Chondrocyte (in vitro differentiated cells): ENCODE measurements at regions not wholly inside any gene's neighbourhood (a gene's known extent, or its start where the extent isn't known, plus 50 kb on each side); places are given as distances from the start of the nearest gene placed in this dataset.

Source experiments
- DNase-seq: peaks from one replicate; pipeline ENCODE4 v3.0.0; 2021; ENCODE audit warnings: mixed read lengths, low spot score
- H3K27ac Mint-ChIP-seq: one replicate; pipeline ENCODE4 v1.8.0; 2021; ENCODE audit warnings: mild to moderate bottlenecking, moderate library complexity, mixed read lengths; ENCODE audit not compliant: unreplicated experiment
- H3K27me3 Mint-ChIP-seq: 2 replicates; pipeline ENCODE4 v1.8.0; 2021; ENCODE audit warnings: low read depth, mixed read lengths
- H3K36me3 Mint-ChIP-seq: 2 replicates; pipeline ENCODE4 v1.8.0; 2021; ENCODE audit warnings: low read depth, mixed read lengths
- H3K4me1 Mint-ChIP-seq: 2 replicates; pipeline ENCODE4 v1.8.0; 2021; ENCODE audit warnings: low read depth, mild to moderate bottlenecking, mixed read lengths
- H3K4me3 Mint-ChIP-seq: one replicate; pipeline ENCODE4 v1.8.0; 2021; ENCODE audit warnings: mild to moderate bottlenecking, moderate library complexity, mixed read lengths; ENCODE audit not compliant: unreplicated experiment
- H3K9me3 Mint-ChIP-seq: 2 replicates; pipeline ENCODE4 v1.8.0; 2021; ENCODE audit warnings: low read depth, mixed read lengths
- TF ChIP-seq, protein P1 (sequence below): fragments of 200-600 bp; sonication (generic); IDR thresholded peaks from 2 replicates; pipeline ENCODE4 v1.5.0; 2021; ENCODE audit warnings: antibody characterized with exemption, mild to moderate bottlenecking, moderate library complexity

DNA sequence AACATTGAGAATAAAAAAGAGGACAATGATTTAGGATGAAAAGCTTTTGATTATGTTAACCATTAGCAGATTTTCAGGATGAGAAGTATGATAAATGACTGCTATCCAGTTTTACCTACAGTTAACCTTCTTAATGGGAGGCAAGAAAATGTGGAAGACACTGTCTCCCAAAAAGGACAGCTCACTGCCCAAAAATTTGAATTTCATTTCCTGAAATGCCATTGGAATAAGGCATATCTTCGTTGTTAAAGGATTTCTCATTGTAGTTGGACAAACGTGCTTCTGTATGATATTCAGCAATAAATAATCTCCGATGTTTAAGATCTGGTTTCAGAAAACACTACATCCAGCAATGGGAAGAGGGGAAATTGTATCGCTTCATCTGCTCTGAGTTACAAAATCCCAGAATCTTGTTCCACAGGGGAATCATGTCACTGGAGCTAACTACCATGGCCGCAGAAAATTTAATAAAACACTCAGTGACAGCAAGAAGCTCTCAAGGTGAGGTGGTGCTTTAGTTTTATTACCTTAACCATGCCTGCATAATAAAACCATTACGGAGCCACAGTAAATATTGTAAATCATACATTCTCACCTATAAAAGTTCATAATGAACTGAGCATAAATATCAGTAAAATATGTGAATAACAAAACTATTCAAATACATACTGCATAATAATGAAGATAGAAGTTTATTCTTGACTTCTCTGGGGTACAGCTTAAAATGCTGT lies 552.3 kb downstream of the PCDH7 start:
- no peak for DNase-seq
- Mint-ChIP-seq H3K36me3 (no peaks in the 10 kb centered on the region), H3K27ac (no peak overlapping the region), H3K4me3 (no peak overlapping the region), H3K9me3 (no peaks in the 10 kb centered on the region), H3K27me3 (no peaks in the 10 kb centered on the region), H3K4me1 (peaks cover 3% of the 10 kb centered on the region)
- TF ChIP-seq, protein P1, sequence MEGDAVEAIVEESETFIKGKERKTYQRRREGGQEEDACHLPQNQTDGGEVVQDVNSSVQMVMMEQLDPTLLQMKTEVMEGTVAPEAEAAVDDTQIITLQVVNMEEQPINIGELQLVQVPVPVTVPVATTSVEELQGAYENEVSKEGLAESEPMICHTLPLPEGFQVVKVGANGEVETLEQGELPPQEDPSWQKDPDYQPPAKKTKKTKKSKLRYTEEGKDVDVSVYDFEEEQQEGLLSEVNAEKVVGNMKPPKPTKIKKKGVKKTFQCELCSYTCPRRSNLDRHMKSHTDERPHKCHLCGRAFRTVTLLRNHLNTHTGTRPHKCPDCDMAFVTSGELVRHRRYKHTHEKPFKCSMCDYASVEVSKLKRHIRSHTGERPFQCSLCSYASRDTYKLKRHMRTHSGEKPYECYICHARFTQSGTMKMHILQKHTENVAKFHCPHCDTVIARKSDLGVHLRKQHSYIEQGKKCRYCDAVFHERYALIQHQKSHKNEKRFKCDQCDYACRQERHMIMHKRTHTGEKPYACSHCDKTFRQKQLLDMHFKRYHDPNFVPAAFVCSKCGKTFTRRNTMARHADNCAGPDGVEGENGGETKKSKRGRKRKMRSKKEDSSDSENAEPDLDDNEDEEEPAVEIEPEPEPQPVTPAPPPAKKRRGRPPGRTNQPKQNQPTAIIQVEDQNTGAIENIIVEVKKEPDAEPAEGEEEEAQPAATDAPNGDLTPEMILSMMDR = no peak

DNA sequence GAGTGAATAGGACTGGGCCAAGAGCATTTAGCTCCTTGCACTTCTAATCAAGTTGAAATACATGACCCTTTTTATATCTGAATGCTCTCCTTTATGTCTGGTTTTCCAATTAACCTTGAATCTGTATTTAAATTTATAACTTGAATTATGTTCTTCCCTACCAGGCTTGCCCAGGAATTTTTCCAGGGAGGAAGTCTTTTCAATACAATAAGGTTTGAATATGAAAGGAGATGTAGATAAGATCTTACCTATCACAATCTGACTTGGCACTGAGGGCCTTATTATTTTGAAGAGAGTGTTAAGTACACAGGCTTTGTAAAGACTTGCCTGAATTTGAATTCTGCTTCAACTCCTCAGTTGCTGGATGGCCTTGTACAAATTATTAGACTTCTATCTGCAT lies 555.7 kb downstream of the PCDH7 start:
- TF ChIP-seq, protein P1 = no peak
- no peak for DNase-seq
- Mint-ChIP-seq H3K27ac (no peak overlapping the region), H3K36me3 (no peaks in the 10 kb centered on the region), H3K9me3 (no peaks in the 10 kb centered on the region), H3K4me3 (no peak overlapping the region), H3K4me1 (peaks cover 9% of the 10 kb centered on the region), H3K27me3 (no peaks in the 10 kb centered on the region)

DNA sequence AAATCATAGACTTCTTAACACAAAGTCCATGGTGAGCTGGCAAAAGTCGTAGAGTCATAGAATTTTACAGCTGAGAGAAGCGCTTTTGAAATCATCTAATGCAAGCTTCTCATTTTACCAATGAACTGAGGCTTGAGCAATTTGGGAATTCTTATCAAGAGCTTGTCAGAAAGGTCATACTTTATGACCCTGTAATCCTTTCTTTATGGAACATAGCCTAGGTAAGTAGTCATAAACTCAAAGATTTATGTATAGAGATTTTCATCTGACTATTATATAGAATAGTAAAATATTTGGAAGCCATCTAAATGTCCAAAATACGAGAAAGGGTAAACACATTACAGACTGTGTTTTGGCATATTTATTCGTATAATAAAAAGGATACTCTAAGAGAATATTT lies 563.5 kb downstream of the PCDH7 start:
- no peaks in the 10 kb centered on the region for H3K36me3 Mint-ChIP-seq
- H3K4me1 Mint-ChIP-seq = peaks cover 4% of the 10 kb centered on the region
- TF ChIP-seq, protein P1 = no peak
- H3K4me3 Mint-ChIP-seq = no peak overlapping the region
- DNase-seq = no peak
- peaks cover 15% of the 10 kb centered on the region for H3K9me3 Mint-ChIP-seq
- no peak overlapping the region for H3K27ac Mint-ChIP-seq
- H3K27me3 Mint-ChIP-seq = no peaks in the 10 kb centered on the region

DNA sequence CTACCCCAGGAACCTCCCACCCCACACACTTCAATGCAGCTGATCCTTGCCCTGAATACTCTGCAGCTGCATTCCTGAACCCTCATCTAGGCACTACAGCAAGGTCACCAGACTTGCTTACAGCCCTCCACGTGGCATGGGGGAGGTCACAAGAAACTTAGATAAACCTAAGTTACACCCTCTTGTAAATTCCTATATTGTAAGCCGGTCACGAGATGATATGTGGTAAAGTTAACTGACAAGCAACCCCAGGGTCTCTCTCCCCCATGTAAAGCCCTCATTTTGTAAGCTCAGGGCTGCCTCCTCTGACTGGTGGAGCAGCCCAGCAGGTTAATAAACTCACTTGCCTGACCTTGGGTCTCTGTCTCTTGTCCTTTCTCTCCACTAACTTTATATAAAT lies 570.7 kb downstream of the PCDH7 start:
- no peaks in the 10 kb centered on the region for H3K27me3 Mint-ChIP-seq
- H3K27ac Mint-ChIP-seq = no peak overlapping the region
- H3K4me1 Mint-ChIP-seq = no peaks in the 10 kb centered on the region
- TF ChIP-seq, protein P1 = no peak
- DNase-seq = no peak
- peaks cover 3% of the 10 kb centered on the region for H3K36me3 Mint-ChIP-seq
- no peak overlapping the region for H3K4me3 Mint-ChIP-seq
- H3K9me3 Mint-ChIP-seq = peaks cover 29% of the 10 kb centered on the region

DNA sequence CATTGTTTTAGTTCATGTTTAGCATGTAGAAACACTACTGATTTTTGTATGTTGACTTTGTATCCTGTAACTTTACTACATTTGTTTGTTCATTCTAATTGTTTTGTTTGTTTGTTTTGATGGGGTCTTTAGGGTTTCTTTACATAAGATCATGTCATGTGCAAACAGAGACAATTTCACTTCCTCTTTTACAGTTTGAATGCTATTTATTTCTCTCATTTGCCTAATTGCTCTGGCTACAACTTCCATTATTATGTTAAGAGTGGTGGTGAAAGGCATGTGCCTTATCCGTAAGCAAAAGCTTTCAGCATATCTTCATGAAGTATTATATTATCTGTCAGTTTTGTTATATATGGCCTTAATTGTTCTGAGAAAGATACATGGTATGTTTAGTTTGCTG lies 571.1 kb downstream of the PCDH7 start:
- peaks cover 26% of the 10 kb centered on the region for H3K9me3 Mint-ChIP-seq
- TF ChIP-seq, protein P1 = no peak
- H3K27me3 Mint-ChIP-seq = no peaks in the 10 kb centered on the region
- H3K27ac Mint-ChIP-seq = no peak overlapping the region
- no peaks in the 10 kb centered on the region for H3K4me1 Mint-ChIP-seq
- no peak for DNase-seq
- peaks cover 3% of the 10 kb centered on the region for H3K36me3 Mint-ChIP-seq
- no peak overlapping the region for H3K4me3 Mint-ChIP-seq
